ENCODE measurements at regions not wholly inside any gene's neighbourhood (a gene's known extent, or its start where the extent isn't known, plus 50 kb on each side); places are given as distances from the start of the nearest gene placed in this dataset.
"Not testable (repeated sequence)": the region's sequence is repeated elsewhere in the genome, so short reads cannot be mapped to it uniquely, and the experiment has no call there.

DNA sequence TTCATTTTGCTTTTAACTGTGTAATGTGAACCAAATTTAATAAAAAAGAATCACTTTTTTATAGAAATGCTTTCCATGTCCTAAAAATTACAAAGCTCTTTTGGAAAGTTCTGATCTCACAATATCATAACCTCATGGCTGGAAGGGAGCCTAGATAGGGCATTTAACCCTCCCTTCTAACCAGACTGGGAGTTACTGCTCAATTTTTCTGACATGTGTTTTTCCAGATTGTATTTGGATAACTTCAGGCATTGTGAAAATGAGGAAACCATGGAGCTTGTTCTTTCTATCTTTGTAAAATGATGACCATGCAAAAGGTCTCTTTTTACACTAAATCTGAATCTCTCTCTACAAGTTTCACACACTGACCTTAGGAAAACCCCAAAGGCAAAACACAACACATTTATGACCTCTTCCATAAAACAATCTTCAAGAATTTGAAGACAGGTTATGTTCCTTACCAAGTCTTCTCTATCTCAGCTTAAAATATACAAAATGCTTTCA, 508.8 kb downstream of the DIPK2A start:
- no peak for ATAC-seq
- TF ChIP-seq, protein P1, sequence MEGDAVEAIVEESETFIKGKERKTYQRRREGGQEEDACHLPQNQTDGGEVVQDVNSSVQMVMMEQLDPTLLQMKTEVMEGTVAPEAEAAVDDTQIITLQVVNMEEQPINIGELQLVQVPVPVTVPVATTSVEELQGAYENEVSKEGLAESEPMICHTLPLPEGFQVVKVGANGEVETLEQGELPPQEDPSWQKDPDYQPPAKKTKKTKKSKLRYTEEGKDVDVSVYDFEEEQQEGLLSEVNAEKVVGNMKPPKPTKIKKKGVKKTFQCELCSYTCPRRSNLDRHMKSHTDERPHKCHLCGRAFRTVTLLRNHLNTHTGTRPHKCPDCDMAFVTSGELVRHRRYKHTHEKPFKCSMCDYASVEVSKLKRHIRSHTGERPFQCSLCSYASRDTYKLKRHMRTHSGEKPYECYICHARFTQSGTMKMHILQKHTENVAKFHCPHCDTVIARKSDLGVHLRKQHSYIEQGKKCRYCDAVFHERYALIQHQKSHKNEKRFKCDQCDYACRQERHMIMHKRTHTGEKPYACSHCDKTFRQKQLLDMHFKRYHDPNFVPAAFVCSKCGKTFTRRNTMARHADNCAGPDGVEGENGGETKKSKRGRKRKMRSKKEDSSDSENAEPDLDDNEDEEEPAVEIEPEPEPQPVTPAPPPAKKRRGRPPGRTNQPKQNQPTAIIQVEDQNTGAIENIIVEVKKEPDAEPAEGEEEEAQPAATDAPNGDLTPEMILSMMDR (IDR thresholded peaks at IDR 0.05) = no peak

DNA sequence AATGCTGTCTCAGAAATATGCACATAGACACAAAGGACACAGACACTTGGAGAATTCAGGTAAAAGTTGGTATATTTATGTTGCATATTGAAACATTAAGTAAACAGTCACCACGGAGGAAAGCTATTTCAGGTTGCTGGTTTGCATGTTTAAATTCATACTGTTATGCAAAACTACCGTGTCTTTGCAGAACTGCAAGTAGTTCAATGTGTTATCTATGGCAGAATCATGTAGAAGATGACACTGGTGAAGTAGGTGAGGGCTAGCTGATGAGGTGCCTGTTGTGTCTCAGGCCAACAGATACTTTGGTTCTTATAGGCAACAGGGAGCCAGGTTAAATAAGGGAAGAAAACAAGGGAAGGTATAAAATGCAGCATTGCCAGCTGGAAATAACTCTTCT, 511.3 kb downstream of the DIPK2A start:
- TF ChIP-seq, protein P1 (IDR thresholded peaks at IDR 0.05) = no peak
- no peak overlapping the region for H3K4me3 ChIP-seq
- DNase-seq (no peak), ATAC-seq (no peak)
- H3K9me3 ChIP-seq = no peaks in the 10 kb centered on the region
- H3K27me3 ChIP-seq (ENCODE audit: insufficient read depth in 3 of 3, low read length in 2 of 3) = no peaks in the 10 kb centered on the region
- no peaks in the 10 kb centered on the region for H3K36me3 ChIP-seq (ENCODE audit: insufficient read depth in 1 of 2, low read depth in 1 of 2)
- WGBS, 3 donors = 57 to 61% (median 59%) methylated on average over 2 of the region's 2 CpGs
- no peak overlapping the region for H3K27ac ChIP-seq
- intact Hi-C loops (cut with DNase I) = no loop called here
- H3K4me1 ChIP-seq = no peaks in the 10 kb centered on the region

More for the DNA sequence above, 508.8 kb downstream of the DIPK2A start:
- DNase-seq = no peak
- Histone ChIP-seq H3K27me3 (ENCODE audit: insufficient read depth in 3 of 3, low read length in 2 of 3) (no peaks in the 10 kb centered on the region), H3K9me3 (no peaks in the 10 kb centered on the region), H3K36me3 (ENCODE audit: insufficient read depth in 1 of 2, low read depth in 1 of 2) (no peaks in the 10 kb centered on the region), H3K4me1 (no peaks in the 10 kb centered on the region), H3K27ac (no peak overlapping the region), H3K4me3 (no peak overlapping the region)
- intact Hi-C loops (cut with DNase I) = no loop called here

DNA sequence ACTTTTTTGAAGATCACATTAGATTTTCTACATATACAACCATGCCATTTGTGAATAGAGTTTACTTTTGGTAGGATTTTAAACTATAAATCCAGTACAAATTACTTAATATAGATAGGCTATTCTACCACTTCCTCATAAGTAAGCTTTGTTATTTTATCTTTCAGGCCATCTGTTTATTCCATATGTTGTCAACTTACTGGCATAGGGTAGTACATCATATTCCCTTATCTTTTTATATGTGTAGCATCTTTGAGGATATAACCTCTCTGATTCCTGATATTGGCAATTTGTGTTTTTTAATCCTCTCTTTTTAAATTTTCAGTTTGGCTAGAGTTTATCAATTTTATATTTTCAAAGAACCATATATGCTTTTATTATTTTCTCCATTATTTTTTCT, 515.4 kb downstream of the DIPK2A start:
- Histone ChIP-seq H3K4me3 (no peak overlapping the region), H3K36me3 (ENCODE audit: insufficient read depth in 1 of 2, low read depth in 1 of 2) (no peaks in the 10 kb centered on the region), H3K27me3 (ENCODE audit: insufficient read depth in 3 of 3, low read length in 2 of 3) (no peaks in the 10 kb centered on the region), H3K4me1 (no peaks in the 10 kb centered on the region), H3K9me3 (no peaks in the 10 kb centered on the region), H3K27ac (no peak overlapping the region)
- TF ChIP-seq, protein P1 (IDR thresholded peaks at IDR 0.05) = no peak
- DNase-seq (no peak), ATAC-seq (no peak)
- intact Hi-C loops (cut with DNase I) = no loop called here

DNA sequence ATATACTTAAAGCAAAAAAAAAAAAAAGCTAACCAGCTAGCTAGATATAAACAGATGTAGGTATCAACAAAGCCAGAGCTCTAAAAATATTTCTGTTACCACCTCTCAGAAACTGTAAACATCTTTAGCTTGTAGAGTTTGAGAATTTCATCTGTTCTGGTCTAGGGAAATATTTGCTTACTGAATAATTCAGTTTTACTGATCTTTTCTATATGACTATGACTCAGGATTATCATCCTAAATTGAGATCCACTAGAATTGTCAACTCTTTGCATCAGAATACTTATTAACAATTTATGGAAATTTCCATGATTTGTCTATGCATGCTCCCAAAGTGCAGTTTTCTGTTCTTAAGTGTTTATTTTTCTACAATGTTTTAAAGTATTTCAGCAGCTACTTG, 517.3 kb downstream of the DIPK2A start:
- Histone ChIP-seq H3K4me1 (no peaks in the 10 kb centered on the region), H3K4me3 (no peak overlapping the region), H3K36me3 (ENCODE audit: insufficient read depth in 1 of 2, low read depth in 1 of 2) (no peaks in the 10 kb centered on the region), H3K27me3 (ENCODE audit: insufficient read depth in 3 of 3, low read length in 2 of 3) (no peaks in the 10 kb centered on the region), H3K27ac (no peak overlapping the region), H3K9me3 (no peaks in the 10 kb centered on the region)
- DNase-seq = no peak
- intact Hi-C loops (cut with DNase I) = no loop called here
- TF ChIP-seq, protein P1 (IDR thresholded peaks at IDR 0.05) = no peak
- no peak for ATAC-seq

DNA sequence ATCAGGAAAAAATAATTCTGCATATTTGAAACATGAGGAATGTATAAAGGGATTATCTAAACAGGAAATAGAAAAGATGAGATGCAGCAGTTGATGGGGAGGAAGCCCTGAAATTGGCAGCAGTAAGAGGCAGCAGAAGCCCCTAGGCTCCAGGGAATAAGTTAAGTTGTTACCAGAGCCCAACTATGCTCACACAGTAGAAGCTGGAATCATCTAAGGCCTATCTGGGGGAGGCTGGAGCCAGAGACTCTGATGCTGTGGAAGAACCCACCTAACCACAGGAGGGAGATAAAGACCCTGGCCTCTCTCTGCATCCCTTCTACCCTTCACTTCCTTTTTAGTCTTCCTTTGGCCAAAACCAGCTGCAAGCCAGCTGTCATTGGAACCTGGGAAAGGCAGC, 519.7 kb downstream of the DIPK2A start:
- H3K27me3 ChIP-seq (ENCODE audit: insufficient read depth in 3 of 3, low read length in 2 of 3) = no peaks in the 10 kb centered on the region
- no peak for ATAC-seq
- intact Hi-C loops (cut with DNase I) = no loop called here

DNA sequence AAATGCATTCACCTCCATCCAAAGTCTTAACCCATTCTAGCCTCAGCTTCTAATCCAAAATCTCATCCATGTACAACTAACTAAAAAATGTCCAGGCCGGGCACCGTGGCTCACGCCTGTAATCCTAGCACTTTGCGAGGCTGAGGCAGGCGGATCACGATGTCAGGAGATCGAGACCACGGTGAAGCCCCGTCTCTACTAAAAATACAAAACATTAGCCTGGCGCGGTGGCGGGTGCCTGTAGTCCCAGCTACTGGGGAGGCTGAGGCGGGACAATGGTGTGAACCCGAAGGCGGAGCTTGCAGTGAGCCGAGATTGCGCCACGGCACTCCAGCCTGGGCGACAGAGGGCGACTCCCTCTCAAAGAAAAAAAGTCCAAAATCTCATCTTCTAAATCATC, 523.0 kb downstream of the DIPK2A start:
- ATAC-seq; H3K4me1 ChIP-seq; H3K27ac ChIP-seq; intact Hi-C loops (cut with DNase I); H3K27me3 ChIP-seq (ENCODE audit: insufficient read depth in 3 of 3, low read length in 2 of 3); H3K4me3 ChIP-seq; H3K36me3 ChIP-seq (ENCODE audit: insufficient read depth in 1 of 2, low read depth in 1 of 2); H3K9me3 ChIP-seq: not testable (repeated sequence)
- 91 to 92% (median 91%) methylated on average over 20 of the region's 20 CpGs for WGBS, 3 donors
- peak in 1 of 2 donors; percentile 26 for DNase-seq

More for the DNA sequence above, 519.7 kb downstream of the DIPK2A start:
- H3K4me3 ChIP-seq = no peak overlapping the region
- TF ChIP-seq, protein P1 (IDR thresholded peaks at IDR 0.05) = no peak
- no peak for DNase-seq
- no peak overlapping the region for H3K27ac ChIP-seq
- no peaks in the 10 kb centered on the region for H3K36me3 ChIP-seq (ENCODE audit: insufficient read depth in 1 of 2, low read depth in 1 of 2)
- H3K4me1 ChIP-seq = no peaks in the 10 kb centered on the region
- H3K9me3 ChIP-seq = no peaks in the 10 kb centered on the region
